Liver (tissue), 8 donors: ENCODE measurements at regions not wholly inside any gene's neighbourhood (a gene's known extent, or its start where the extent isn't known, plus 50 kb on each side); places are given as distances from the start of the nearest gene placed in this dataset.

Experiments
- DNase-seq: peaks from one replicate; pipeline ENCODE4 v3.0.0-alpha.2; 2017; ENCODE audit warnings: low spot score
- H3K27ac ChIP-seq, 2 donors: one replicate each; pipeline ENCODE4 v1.7.0; 2013; ENCODE audit warnings: inconsistent platforms in 2 of 2, low read length in 2 of 2, control low read depth in 1 of 2, low read depth in 1 of 2, mild to moderate bottlenecking in 1 of 2
- H3K27me3 ChIP-seq, 4 donors: one replicate each; pipeline versions ENCODE4 v1.6.1 to v1.7.0; 2013; ENCODE audit warnings: low read length in 3 of 4, inconsistent platforms in 1 of 4, mild to moderate bottlenecking in 1 of 4, moderate library complexity in 1 of 4; ENCODE audit not compliant: control insufficient read depth in 4 of 4, insufficient read depth in 4 of 4
- H3K36me3 ChIP-seq, 4 donors: one replicate each; pipeline versions ENCODE4 v1.6.1 to v1.7.0; 2013; ENCODE audit warnings: low read length in 3 of 4, mild to moderate bottlenecking in 3 of 4, low read depth in 1 of 4, moderate library complexity in 1 of 4; ENCODE audit not compliant: control insufficient read depth in 4 of 4, insufficient read depth in 3 of 4
- H3K4me1 ChIP-seq, 4 donors: one replicate each; pipeline versions ENCODE4 v1.6.1 to v1.7.0; 2013; ENCODE audit warnings: low read length in 3 of 4, mild to moderate bottlenecking in 3 of 4, moderate library complexity in 1 of 4; ENCODE audit not compliant: control insufficient read depth in 4 of 4, insufficient read depth in 4 of 4
- H3K4me3 ChIP-seq, 3 donors: one replicate each; pipeline versions ENCODE4 v1.6.1 to v1.7.0; 2013; ENCODE audit warnings: low read length in 3 of 3, control low read depth in 1 of 3, low read depth in 1 of 3, mild to moderate bottlenecking in 1 of 3
- H3K9ac ChIP-seq, 2 donors: one replicate each; pipeline ENCODE4 v1.7.0; 2013; ENCODE audit warnings: low read length in 2 of 2, mild to moderate bottlenecking in 2 of 2, moderate library complexity in 2 of 2, control low read depth in 1 of 2, low read depth in 1 of 2
- H3K9me3 ChIP-seq, 4 donors: one replicate each; pipeline versions ENCODE4 v1.6.1 to v1.7.0; 2013; ENCODE audit warnings: low read length in 3 of 4; ENCODE audit not compliant: control insufficient read depth in 4 of 4
- ATF3 ChIP-seq: IDR thresholded peaks from 2 replicates; pipeline ENCODE4 v1.6.1; 2016; ENCODE audit warnings: antibody characterized with exemption
- CTCF ChIP-seq: fragments of 150-350 bp; IDR thresholded peaks from 2 replicates; pipeline ENCODE4 v1.5.1; 2017; ENCODE audit warnings: improper control_type of control experiment, low read depth, low read length; ENCODE audit not compliant: missing input control
- EGR1 ChIP-seq, 2 donors: IDR thresholded peaks; 2 replicates each; pipeline ENCODE4 v1.6.1; 2016 to 2018; ENCODE audit warnings: antibody characterized with exemption in 2 of 2, low read depth in 2 of 2
- FOXA1 ChIP-seq: IDR thresholded peaks from 2 replicates; pipeline ENCODE4 v1.6.1; 2016; ENCODE audit warnings: antibody characterized with exemption
- FOXA2 ChIP-seq: IDR thresholded peaks from 2 replicates; pipeline ENCODE4 v1.6.1; 2016; ENCODE audit warnings: antibody characterized with exemption
- GABPA ChIP-seq, 2 donors: IDR thresholded peaks in 1 of 2; conservative IDR thresholded peaks in 1 of 2; 2 replicates each; pipeline ENCODE4 v1.6.1; 2016; ENCODE audit warnings: antibody characterized with exemption in 2 of 2, mild to moderate bottlenecking in 1 of 2, moderate library complexity in 1 of 2
- HNF4A ChIP-seq, 2 donors: conservative IDR thresholded peaks; 2 replicates each; pipeline ENCODE4 v1.6.1; 2016; ENCODE audit warnings: antibody characterized with exemption in 2 of 2, mild to moderate bottlenecking in 2 of 2
- HNF4G ChIP-seq: IDR thresholded peaks from 2 replicates; pipeline ENCODE4 v1.6.1; 2016; ENCODE audit warnings: antibody characterized with exemption
- JUND ChIP-seq, 2 donors: IDR thresholded peaks; 2 replicates each; pipeline ENCODE4 v1.6.1; 2016; ENCODE audit warnings: antibody characterized with exemption in 2 of 2
- MAX ChIP-seq: IDR thresholded peaks from 2 replicates; pipeline ENCODE4 v1.6.1; 2016; ENCODE audit warnings: antibody characterized with exemption
- RAD21 ChIP-seq, 2 donors: IDR thresholded peaks; 2 replicates each; pipeline ENCODE4 v1.6.1; 2016; ENCODE audit warnings: antibody characterized with exemption in 2 of 2, mild to moderate bottlenecking in 2 of 2
- REST ChIP-seq: IDR thresholded peaks from 2 replicates; pipeline ENCODE4 v1.6.1; 2016; ENCODE audit warnings: antibody characterized with exemption, mild to moderate bottlenecking
- RXRA ChIP-seq, 2 donors: IDR thresholded peaks; 2 replicates each; pipeline ENCODE4 v1.6.1; 2017 to 2018; ENCODE audit warnings: antibody characterized with exemption in 2 of 2, mild to moderate bottlenecking in 1 of 2
- SP1 ChIP-seq: IDR thresholded peaks from 2 replicates; pipeline ENCODE4 v1.6.1; 2018; ENCODE audit warnings: antibody characterized with exemption, mild to moderate bottlenecking
- TAF1 ChIP-seq: conservative IDR thresholded peaks from 2 replicates; pipeline ENCODE4 v1.6.1; 2016; ENCODE audit warnings: antibody characterized with exemption, mild to moderate bottlenecking
- YY1 ChIP-seq: IDR thresholded peaks from 2 replicates; pipeline ENCODE4 v1.6.1; 2016; ENCODE audit warnings: antibody characterized with exemption, mild to moderate bottlenecking
- ZBTB33 ChIP-seq: IDR thresholded peaks from 2 replicates; pipeline ENCODE4 v1.6.1; 2016; ENCODE audit warnings: antibody characterized with exemption
- WGBS: extraction: QIAGEN DNeasy Blood & Tissue Kit; methylation state at CpG from one replicate; pipeline ENCODE4 v1.1.7; 2013; 5-methylcytosine and 5-hydroxymethylcytosine counted together
- donor health status: healthy.
- donor health status: healthy.
- donor health status: healthy.
- donor health status: healthy.
- donor health status: healthy.

- DNase-seq = no peak
- Histone ChIP-seq H3K36me3 (no peaks in the 10 kb centered on the region), H3K27ac (no peak overlapping the region), H3K4me3 (no peak overlapping the region), H3K27me3 (no peaks in the 10 kb centered on the region), H3K4me1 (no peaks in the 10 kb centered on the region), H3K9me3 (peaks cover 0 to 2% (median 0%) of the 10 kb centered on the region in 4 donors), H3K9ac (no peak overlapping the region)
- TF ChIP-seq HNF4A (conservative IDR thresholded peaks at IDR 0.05) = no peak
- TF ChIP-seq RXRA (IDR thresholded peaks at IDR 0.05) = no peak
- TF ChIP-seq REST = no peak
- TF ChIP-seq TAF1 = no peak
- no peak for TF ChIP-seq SP1
- TF ChIP-seq FOXA2 = no peak
- no peak for TF ChIP-seq EGR1 (IDR thresholded peaks at IDR 0.05; ENCODE audit: low read depth in 2 of 2)
- TF ChIP-seq ZBTB33 = no peak
- no peak for TF ChIP-seq YY1
- no peak for TF ChIP-seq GABPA (IDR thresholded peaks at IDR 0.05 in 1 of 2, conservative IDR thresholded peaks at IDR 0.05 in 1 of 2)
- TF ChIP-seq RAD21 (IDR thresholded peaks at IDR 0.05) = no peak
- no peak for TF ChIP-seq ATF3
- no peak for TF ChIP-seq JUND (IDR thresholded peaks at IDR 0.05)
- no peak for TF ChIP-seq MAX
- TF ChIP-seq HNF4G = no peak
- TF ChIP-seq CTCF = no peak
- no peak for TF ChIP-seq FOXA1
- 29% methylated on average over 1 of the region's 1 CpG for WGBS
Measured at GRCh38 chr4:160523231-160523630, 1420.4 kb downstream of the RAPGEF2 start.

GRCh38 chr4:160537681-160538080 lies 1434.8 kb downstream of the RAPGEF2 start:
- Histone ChIP-seq H3K4me1 (no peaks in the 10 kb centered on the region), H3K9ac (no peak overlapping the region), H3K9me3 (no peaks in the 10 kb centered on the region), H3K36me3 (no peaks in the 10 kb centered on the region), H3K27me3 (no peaks in the 10 kb centered on the region), H3K4me3 (no peak overlapping the region), H3K27ac (no peak overlapping the region)
- no peak for DNase-seq
- TF ChIP-seq HNF4G (no peak), JUND (IDR thresholded peaks at IDR 0.05) (no peak), CTCF (no peak)
- 75% methylated on average over 5 of the region's 5 CpGs for WGBS
